Glutamatergic neuron (in vitro differentiated cells): ENCODE measurements at regions not wholly inside any gene's neighbourhood (a gene's known extent, or its start where the extent isn't known, plus 50 kb on each side); places are given as distances from the start of the nearest gene placed in this dataset.
"Not testable (repeated sequence)": the region's sequence is repeated elsewhere in the genome, so short reads cannot be mapped to it uniquely, and the experiment has no call there.

Experiments
- DNase-seq: peaks from one replicate; pipeline ENCODE4 v3.0.0; 2022
- H3K27ac Mint-ChIP-seq: one replicate; pipeline ENCODE4 v1.8.0; 2020; ENCODE audit warnings: mild to moderate bottlenecking, mixed read lengths, inconsistent platforms; ENCODE audit not compliant: unreplicated experiment
- H3K27me3 Mint-ChIP-seq: one replicate; pipeline ENCODE4 v1.8.0; 2020; ENCODE audit warnings: mild to moderate bottlenecking, moderate library complexity, mixed read lengths, inconsistent platforms; ENCODE audit not compliant: unreplicated experiment
- H3K36me3 Mint-ChIP-seq: one replicate; pipeline ENCODE4 v1.8.0; 2020; ENCODE audit warnings: mild to moderate bottlenecking, mixed read lengths, inconsistent platforms; ENCODE audit not compliant: unreplicated experiment
- H3K4me1 Mint-ChIP-seq: one replicate; pipeline ENCODE4 v1.8.0; 2020; ENCODE audit warnings: mild to moderate bottlenecking, low read depth, mixed read lengths, inconsistent platforms; ENCODE audit not compliant: unreplicated experiment
- H3K4me3 Mint-ChIP-seq: one replicate; pipeline ENCODE4 v1.8.0; 2020; ENCODE audit warnings: mild to moderate bottlenecking, mixed read lengths, inconsistent platforms; ENCODE audit not compliant: unreplicated experiment
- H3K9me3 Mint-ChIP-seq: one replicate; pipeline ENCODE4 v1.8.0; 2020; ENCODE audit warnings: mild to moderate bottlenecking, moderate library complexity, mixed read lengths, inconsistent platforms; ENCODE audit not compliant: unreplicated experiment
- CTCF ChIP-seq: fragments of 200-600 bp; sonication (generic); IDR thresholded peaks from one replicate; pipeline ENCODE4 v1.5.0; 2021; ENCODE audit not compliant: partially characterized antibody, unreplicated experiment

GRCh38 chr14:37776791-37777499 lies 181.5 kb downstream of the TTC6 start:
- H3K4me3 Mint-ChIP-seq = no peak overlapping the region
- TF ChIP-seq CTCF = no peak
- H3K9me3 Mint-ChIP-seq = no peaks in the 10 kb centered on the region
- peaks cover 4% of the 10 kb centered on the region for H3K27me3 Mint-ChIP-seq
- no peak overlapping the region for H3K27ac Mint-ChIP-seq
- no peaks in the 10 kb centered on the region for H3K36me3 Mint-ChIP-seq
- H3K4me1 Mint-ChIP-seq = no peaks in the 10 kb centered on the region
- DNase-seq = no peak

GRCh38 chr14:37778135-37778943 lies 182.9 kb downstream of the TTC6 start:
- Mint-ChIP-seq H3K4me1 (no peaks in the 10 kb centered on the region), H3K9me3 (no peaks in the 10 kb centered on the region), H3K36me3 (no peaks in the 10 kb centered on the region), H3K27me3 (peaks cover 4% of the 10 kb centered on the region), H3K4me3 (no peak overlapping the region), H3K27ac (no peak overlapping the region)
- no peak for DNase-seq
- no peak for TF ChIP-seq CTCF

- no peak for DNase-seq
- H3K9me3 Mint-ChIP-seq = no peaks in the 10 kb centered on the region
- no peak for TF ChIP-seq CTCF
- no peak overlapping the region for H3K4me3 Mint-ChIP-seq
- no peak overlapping the region for H3K27ac Mint-ChIP-seq
- H3K36me3 Mint-ChIP-seq = no peaks in the 10 kb centered on the region
- no peaks in the 10 kb centered on the region for H3K4me1 Mint-ChIP-seq
- H3K27me3 Mint-ChIP-seq = peaks cover 4% of the 10 kb centered on the region
Measured at GRCh38 chr14:37779480-37779879, 184.1 kb downstream of the TTC6 start.

GRCh38 chr14:37780731-37781130 lies 185.3 kb downstream of the TTC6 start:
- not testable (repeated sequence) for H3K4me1 Mint-ChIP-seq, H3K27ac Mint-ChIP-seq, H3K4me3 Mint-ChIP-seq, H3K27me3 Mint-ChIP-seq, H3K9me3 Mint-ChIP-seq, DNase-seq, H3K36me3 Mint-ChIP-seq

GRCh38 chr14:37784203-37784826 lies 188.9 kb downstream of the TTC6 start:
- H3K9me3 Mint-ChIP-seq, DNase-seq, H3K4me3 Mint-ChIP-seq, H3K27ac Mint-ChIP-seq, H3K4me1 Mint-ChIP-seq, H3K27me3 Mint-ChIP-seq, H3K36me3 Mint-ChIP-seq: not testable (repeated sequence)

- DNase-seq, H3K27ac Mint-ChIP-seq, H3K4me1 Mint-ChIP-seq, H3K4me3 Mint-ChIP-seq, H3K27me3 Mint-ChIP-seq, H3K36me3 Mint-ChIP-seq, H3K9me3 Mint-ChIP-seq: not testable (repeated sequence)
Measured at GRCh38 chr14:37784827-37785223, 189.4 kb downstream of the TTC6 start.

GRCh38 chr14:37785298-37785697 lies 189.9 kb downstream of the TTC6 start:
- not testable (repeated sequence) for H3K27me3 Mint-ChIP-seq, H3K36me3 Mint-ChIP-seq, H3K4me3 Mint-ChIP-seq, H3K9me3 Mint-ChIP-seq, H3K4me1 Mint-ChIP-seq, H3K27ac Mint-ChIP-seq, DNase-seq

- H3K27me3 Mint-ChIP-seq, DNase-seq, H3K27ac Mint-ChIP-seq, H3K36me3 Mint-ChIP-seq, H3K4me1 Mint-ChIP-seq, H3K4me3 Mint-ChIP-seq, H3K9me3 Mint-ChIP-seq: not testable (repeated sequence)
Measured at GRCh38 chr14:37786114-37786625, 190.7 kb downstream of the TTC6 start.
